GM12801 (cell line): ENCODE measurements at regions not wholly inside any gene's neighbourhood (a gene's known extent, or its start where the extent isn't known, plus 50 kb on each side); places are given as distances from the start of the nearest gene placed in this dataset.

Experiments used
- TF ChIP-seq, protein P1 (sequence below): IDR thresholded peaks from one replicate; pipeline ENCODE4 v1.5.1; 2011; ENCODE audit warnings: control low read depth; ENCODE audit not compliant: insufficient read length; ENCODE audit errors: extremely low read depth

GRCh38 chr16:65319621-65320231, 197.9 kb upstream of the CDH11 start:
- TF ChIP-seq, protein P1, sequence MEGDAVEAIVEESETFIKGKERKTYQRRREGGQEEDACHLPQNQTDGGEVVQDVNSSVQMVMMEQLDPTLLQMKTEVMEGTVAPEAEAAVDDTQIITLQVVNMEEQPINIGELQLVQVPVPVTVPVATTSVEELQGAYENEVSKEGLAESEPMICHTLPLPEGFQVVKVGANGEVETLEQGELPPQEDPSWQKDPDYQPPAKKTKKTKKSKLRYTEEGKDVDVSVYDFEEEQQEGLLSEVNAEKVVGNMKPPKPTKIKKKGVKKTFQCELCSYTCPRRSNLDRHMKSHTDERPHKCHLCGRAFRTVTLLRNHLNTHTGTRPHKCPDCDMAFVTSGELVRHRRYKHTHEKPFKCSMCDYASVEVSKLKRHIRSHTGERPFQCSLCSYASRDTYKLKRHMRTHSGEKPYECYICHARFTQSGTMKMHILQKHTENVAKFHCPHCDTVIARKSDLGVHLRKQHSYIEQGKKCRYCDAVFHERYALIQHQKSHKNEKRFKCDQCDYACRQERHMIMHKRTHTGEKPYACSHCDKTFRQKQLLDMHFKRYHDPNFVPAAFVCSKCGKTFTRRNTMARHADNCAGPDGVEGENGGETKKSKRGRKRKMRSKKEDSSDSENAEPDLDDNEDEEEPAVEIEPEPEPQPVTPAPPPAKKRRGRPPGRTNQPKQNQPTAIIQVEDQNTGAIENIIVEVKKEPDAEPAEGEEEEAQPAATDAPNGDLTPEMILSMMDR: no peak

GRCh38 chr16:65318590-65319257, 196.9 kb upstream of the CDH11 start:
- TF ChIP-seq, protein P1: no peak

DNA sequence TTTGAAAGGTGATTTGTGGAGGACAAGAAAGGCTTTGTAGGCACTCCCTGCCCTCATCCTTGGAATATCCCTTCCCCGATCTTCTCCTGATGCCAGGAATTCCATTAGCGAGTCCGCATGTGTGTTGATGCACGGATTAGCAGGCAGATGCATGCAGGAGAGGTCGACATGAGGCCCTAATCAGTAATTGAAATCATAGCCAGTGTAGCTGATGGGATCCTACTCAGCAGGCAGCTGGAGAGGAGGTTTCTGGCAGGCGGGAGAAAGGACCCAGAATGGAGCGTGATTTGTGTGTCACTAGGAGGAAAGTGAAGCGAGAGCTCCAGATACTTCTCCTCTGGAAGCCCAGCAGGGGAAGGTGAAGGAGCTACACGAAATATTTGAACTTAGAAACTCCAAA, 196.3 kb upstream of the CDH11 start:
- TF ChIP-seq, protein P1: no peak

GRCh38 chr16:65316808-65317207, 194.9 kb upstream of the CDH11 start:
- TF ChIP-seq, protein P1: no peak

DNA sequence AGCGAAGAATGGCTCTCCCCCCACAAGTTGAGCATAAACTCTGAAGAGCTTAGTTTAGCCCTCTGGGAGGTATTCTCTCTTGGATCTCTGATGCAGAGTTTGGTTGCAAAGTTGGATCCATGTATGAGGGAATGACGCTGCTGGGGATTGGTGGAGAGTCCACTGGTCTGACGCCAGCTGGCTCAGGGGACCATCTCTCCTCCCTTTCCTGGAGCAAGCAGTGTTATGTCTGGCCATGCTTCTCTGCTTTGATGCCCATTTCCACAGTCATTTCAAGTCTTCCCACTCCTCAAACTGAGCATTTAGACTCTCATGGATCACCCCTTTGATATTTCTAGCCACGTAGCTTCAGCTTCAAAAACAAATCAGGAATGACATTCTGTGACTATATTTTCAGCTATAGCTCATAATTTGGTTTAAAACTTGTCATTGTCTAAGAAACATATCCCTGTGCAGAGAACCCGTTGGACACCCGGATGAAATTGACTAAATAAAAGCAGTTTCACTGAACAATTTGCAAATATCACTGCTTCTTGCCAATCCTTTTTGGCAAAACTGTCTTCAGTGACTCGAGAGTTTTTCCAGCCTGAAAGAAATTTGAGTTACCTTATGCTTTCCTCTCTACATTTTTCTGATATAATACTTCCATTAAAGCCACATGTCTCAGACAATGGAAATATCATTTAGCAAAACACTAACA, 193.4 kb upstream of the CDH11 start:
- TF ChIP-seq, protein P1: no peak

DNA sequence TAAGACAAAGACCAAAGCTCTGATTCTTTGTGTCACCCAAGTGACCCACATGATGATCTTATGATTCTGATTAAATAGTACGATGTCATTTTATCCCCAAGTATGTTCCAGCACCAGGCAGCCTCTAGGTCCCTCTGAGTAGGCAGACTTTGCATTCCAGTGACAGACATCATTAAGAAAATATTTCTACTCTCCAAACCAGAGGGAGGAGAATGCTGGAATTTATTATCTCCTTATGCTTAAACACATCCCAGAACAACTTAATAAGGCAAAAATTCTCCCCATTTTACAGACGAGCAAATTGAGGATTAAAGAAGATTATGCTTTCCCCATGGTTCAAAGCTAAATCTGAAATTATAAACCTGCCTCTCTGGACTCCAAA, 192.8 kb upstream of the CDH11 start:
- TF ChIP-seq, protein P1: no peak

GRCh38 chr16:65313936-65314626, 192.2 kb upstream of the CDH11 start:
- TF ChIP-seq, protein P1: no peak
